Peyer's patch (tissue), 4 donors: ENCODE measurements at regions not wholly inside any gene's neighbourhood (a gene's known extent, or its start where the extent isn't known, plus 50 kb on each side); places are given as distances from the start of the nearest gene placed in this dataset.

Source experiments
- POLR2A ChIP-seq, 2 donors: fragments of 450-650 bp; IDR thresholded peaks; one replicate each; pipeline ENCODE4 v1.5.1; 2017; ENCODE audit warnings: antibody characterized with exemption in 2 of 2, mild to moderate bottlenecking in 2 of 2, moderate library complexity in 2 of 2
- TF ChIP-seq, protein P1 (sequence below), 6 experiments: fragments of 450-650 bp in 4 of 6; fragments of 200-600 bp in 2 of 6; sonication (generic) in 1 of 6; IDR thresholded peaks; one replicate each; pipeline ENCODE4 v1.5.1; 2017 to 2019; ENCODE audit warnings: antibody characterized with exemption in 6 of 6, mild to moderate bottlenecking in 3 of 6, moderate library complexity in 1 of 6

DNA sequence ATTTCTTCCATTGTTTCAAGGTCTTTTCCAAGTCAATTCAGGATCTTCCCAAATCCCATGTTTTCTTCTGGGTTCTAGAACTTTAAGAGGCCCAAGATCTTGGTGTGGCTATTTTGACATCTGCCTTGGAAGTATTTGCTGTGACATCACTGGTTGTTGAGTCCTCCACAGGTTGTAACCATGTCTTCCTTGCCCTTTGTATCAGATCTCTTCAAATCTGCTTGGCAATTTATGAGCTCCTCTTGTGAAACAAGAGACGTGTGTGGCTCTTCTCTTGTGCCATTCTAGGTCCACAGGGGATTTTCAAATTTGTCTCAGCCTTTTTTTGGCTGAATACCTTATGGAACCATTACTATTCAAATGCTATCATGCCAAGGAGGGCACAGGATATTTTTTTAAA lies 60.3 kb upstream of the KCNK2 start:
- no peak for TF ChIP-seq POLR2A (IDR thresholded peaks at IDR 0.05)
- TF ChIP-seq, protein P1, sequence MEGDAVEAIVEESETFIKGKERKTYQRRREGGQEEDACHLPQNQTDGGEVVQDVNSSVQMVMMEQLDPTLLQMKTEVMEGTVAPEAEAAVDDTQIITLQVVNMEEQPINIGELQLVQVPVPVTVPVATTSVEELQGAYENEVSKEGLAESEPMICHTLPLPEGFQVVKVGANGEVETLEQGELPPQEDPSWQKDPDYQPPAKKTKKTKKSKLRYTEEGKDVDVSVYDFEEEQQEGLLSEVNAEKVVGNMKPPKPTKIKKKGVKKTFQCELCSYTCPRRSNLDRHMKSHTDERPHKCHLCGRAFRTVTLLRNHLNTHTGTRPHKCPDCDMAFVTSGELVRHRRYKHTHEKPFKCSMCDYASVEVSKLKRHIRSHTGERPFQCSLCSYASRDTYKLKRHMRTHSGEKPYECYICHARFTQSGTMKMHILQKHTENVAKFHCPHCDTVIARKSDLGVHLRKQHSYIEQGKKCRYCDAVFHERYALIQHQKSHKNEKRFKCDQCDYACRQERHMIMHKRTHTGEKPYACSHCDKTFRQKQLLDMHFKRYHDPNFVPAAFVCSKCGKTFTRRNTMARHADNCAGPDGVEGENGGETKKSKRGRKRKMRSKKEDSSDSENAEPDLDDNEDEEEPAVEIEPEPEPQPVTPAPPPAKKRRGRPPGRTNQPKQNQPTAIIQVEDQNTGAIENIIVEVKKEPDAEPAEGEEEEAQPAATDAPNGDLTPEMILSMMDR (IDR thresholded peaks at IDR 0.05), result no peak
